ENCODE measurements at regions not wholly inside any gene's neighbourhood (a gene's known extent, or its start where the extent isn't known, plus 50 kb on each side); places are given as distances from the start of the nearest gene placed in this dataset.

DNA sequence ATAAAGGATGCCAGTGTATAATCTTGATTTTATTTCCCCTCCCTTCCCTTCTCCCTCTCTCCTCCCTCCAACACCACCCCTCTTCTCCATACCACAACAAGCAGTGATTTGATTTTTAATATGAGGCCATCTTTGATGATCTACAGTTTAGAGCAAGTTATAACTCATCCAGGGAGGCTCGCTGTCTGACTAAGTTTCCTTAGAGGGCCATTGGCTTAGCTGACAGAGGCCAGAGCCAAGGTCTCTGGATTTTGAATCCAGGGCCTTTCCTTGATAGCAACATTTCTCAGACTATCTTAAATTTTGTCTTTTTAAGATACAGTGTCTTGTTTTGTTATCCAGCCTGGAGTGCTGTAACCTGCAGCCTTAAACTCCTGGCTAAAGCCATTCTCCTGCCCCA is 431.0 kb upstream of the USP24 start:
- H2AFZ ChIP-seq (ENCODE audit: low read length): no peak overlapping the region
- BruUV-seq (replicated peaks): no TSS peak
- TF ChIP-seq CTCF (conservative IDR thresholded peaks at IDR 0.05; ENCODE audit: low read depth, low read length): no peak

DNA sequence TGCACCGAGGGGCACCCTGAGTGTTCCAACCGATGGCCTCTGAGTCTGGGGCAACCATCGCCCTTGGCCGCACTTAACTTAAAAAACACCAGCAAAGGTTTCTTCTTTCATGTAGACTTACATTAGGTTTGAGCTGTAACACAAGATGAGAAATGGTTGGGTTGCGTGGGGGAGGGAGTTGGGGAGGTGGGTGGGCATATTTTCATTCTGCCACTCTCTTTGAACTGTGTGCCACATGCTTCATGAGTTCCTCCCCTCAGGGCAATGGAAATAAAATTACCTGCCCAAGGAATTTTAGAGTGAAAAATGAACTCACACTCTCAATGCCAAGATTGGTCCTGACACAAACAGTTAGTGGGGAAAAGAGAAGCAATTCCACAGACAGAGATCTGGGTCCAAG is 430.1 kb upstream of the USP24 start:
- H3K27me3 ChIP-seq (ENCODE audit: low read length): no peaks in the 10 kb centered on the region
- H2AFZ ChIP-seq (ENCODE audit: low read length): no peak overlapping the region
- no TSS peak for BruUV-seq (replicated peaks)

More for the DNA sequence above, 431.0 kb upstream of the USP24 start:
- no peaks in the 10 kb centered on the region for H3K36me3 ChIP-seq (ENCODE audit: low read depth, low read length)
- H3K4me3 ChIP-seq (ENCODE audit: low read length): no peak overlapping the region
- no peak overlapping the region for H3K9ac ChIP-seq (ENCODE audit: low read length)
- no peaks in the 10 kb centered on the region for H3K4me1 ChIP-seq (ENCODE audit: insufficient read depth, low read length)
- no peaks in the 10 kb centered on the region for H3K9me3 ChIP-seq (ENCODE audit: low read length)
- no peak overlapping the region for H3K4me2 ChIP-seq (ENCODE audit: low read length)
- ATAC-seq (no peak), DNase-seq (no peak)
- no peaks in the 10 kb centered on the region for H3K79me2 ChIP-seq (ENCODE audit: low read length)
- H3K27me3 ChIP-seq (ENCODE audit: low read length): no peaks in the 10 kb centered on the region
- intact Hi-C loops (cut with micrococcal nuclease): no loop called here
- no peak overlapping the region for H3K27ac ChIP-seq (ENCODE audit: low read length)
- ChIA-PET CTCF (no interaction called here), POLR2A (ENCODE audit: unreplicated experiment) (no interaction called here)
- no peaks in the 10 kb centered on the region for H4K20me1 ChIP-seq (ENCODE audit: low read length)
- H3K9me2 ChIP-seq (replicated peaks; ENCODE audit: low read length): no peaks in the 10 kb centered on the region
- H3F3A ChIP-seq (ENCODE audit: low read length, unreplicated experiment): no peaks in the 10 kb centered on the region

DNA sequence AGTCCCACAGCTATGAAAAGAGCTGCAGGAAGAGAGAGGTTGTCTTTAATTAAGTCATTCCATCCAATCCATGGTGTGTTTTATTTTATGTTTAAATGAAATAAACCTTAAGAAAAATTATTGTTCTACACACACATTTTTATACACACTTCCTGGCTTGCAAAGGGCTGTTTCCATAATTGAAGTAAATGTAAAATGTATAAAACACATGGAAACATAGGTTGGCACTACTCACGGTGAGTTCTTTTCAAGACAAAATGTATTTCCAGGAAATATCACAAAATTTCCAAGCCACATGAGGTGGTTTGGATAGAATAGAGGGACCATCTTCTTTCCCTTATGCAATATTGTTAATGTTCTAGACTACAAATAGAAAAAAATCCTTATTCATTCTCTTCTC is 426.8 kb upstream of the USP24 start:
- intact Hi-C loops (cut with micrococcal nuclease): no loop called here
- H3K4me3 ChIP-seq (ENCODE audit: low read length): no peak overlapping the region
- POLR2A ChIA-PET (ENCODE audit: unreplicated experiment): no interaction called here
- no peak overlapping the region for H3K27ac ChIP-seq (ENCODE audit: low read length)
- H2AFZ ChIP-seq (ENCODE audit: low read length): no peak overlapping the region
- no TSS peak for BruUV-seq (replicated peaks)
- ATAC-seq: no peak
- no peak overlapping the region for H3K4me2 ChIP-seq (ENCODE audit: low read length)
- no peaks in the 10 kb centered on the region for H3K4me1 ChIP-seq (ENCODE audit: insufficient read depth, low read length)
- no peak for DNase-seq
- no peaks in the 10 kb centered on the region for H4K20me1 ChIP-seq (ENCODE audit: low read length)
- H3K9me3 ChIP-seq (ENCODE audit: low read length): 0 out of 2 replicates have a peak, but pooled peaks cover 2% of the 10 kb centered on the region
- H3K36me3 ChIP-seq (ENCODE audit: low read depth, low read length): no peaks in the 10 kb centered on the region
- TF ChIP-seq EZH2 (IDR thresholded peaks at IDR 0.05; ENCODE audit: low read length, unreplicated experiment) (no peak), EZH2phosphoT487 (IDR thresholded peaks at IDR 0.05; ENCODE audit: borderline replicate concordance, low read length) (no peak), CTCF (conservative IDR thresholded peaks at IDR 0.05; ENCODE audit: low read depth, low read length) (no peak)
- no peaks in the 10 kb centered on the region for H3K9me2 ChIP-seq (replicated peaks; ENCODE audit: low read length)
- H3K27me3 ChIP-seq (ENCODE audit: low read length): no peaks in the 10 kb centered on the region
- H3F3A ChIP-seq (ENCODE audit: low read length, unreplicated experiment): no peaks in the 10 kb centered on the region
- H3K9ac ChIP-seq (ENCODE audit: low read length): no peak overlapping the region
- CTCF ChIA-PET: interaction anchor here (0.6 kb wide), 1 partner anchor 151 kb away, joined by 5 read pairs; no protein-coding TSS in a partner anchor
- H3K79me2 ChIP-seq (ENCODE audit: low read length): no peaks in the 10 kb centered on the region

More for the DNA sequence above, 430.1 kb upstream of the USP24 start:
- Histone ChIP-seq H3K9ac (ENCODE audit: low read length) (no peak overlapping the region), H3K4me2 (ENCODE audit: low read length) (no peak overlapping the region), H3K27ac (ENCODE audit: low read length) (no peak overlapping the region), H3K79me2 (ENCODE audit: low read length) (no peaks in the 10 kb centered on the region), H3F3A (ENCODE audit: low read length, unreplicated experiment) (no peaks in the 10 kb centered on the region), H3K4me1 (ENCODE audit: insufficient read depth, low read length) (no peaks in the 10 kb centered on the region), H4K20me1 (ENCODE audit: low read length) (no peaks in the 10 kb centered on the region), H3K4me3 (ENCODE audit: low read length) (no peak overlapping the region), H3K9me3 (ENCODE audit: low read length) (no peaks in the 10 kb centered on the region), H3K36me3 (ENCODE audit: low read depth, low read length) (no peaks in the 10 kb centered on the region), H3K9me2 (replicated peaks; ENCODE audit: low read length) (no peaks in the 10 kb centered on the region)
- DNase-seq (no peak), ATAC-seq (no peak)
- ChIA-PET CTCF (no interaction called here), POLR2A (ENCODE audit: unreplicated experiment) (no interaction called here)
- no peak for TF ChIP-seq CTCF (conservative IDR thresholded peaks at IDR 0.05; ENCODE audit: low read depth, low read length)
- no peak for TF ChIP-seq EZH2phosphoT487 (IDR thresholded peaks at IDR 0.05; ENCODE audit: borderline replicate concordance, low read length)
- TF ChIP-seq EZH2 (IDR thresholded peaks at IDR 0.05; ENCODE audit: low read length, unreplicated experiment): no peak
- intact Hi-C loops (cut with micrococcal nuclease): no loop called here
